CD4-positive, alpha-beta T cell (primary cell): ENCODE measurements at regions not wholly inside any gene's neighbourhood (a gene's known extent, or its start where the extent isn't known, plus 50 kb on each side); places are given as distances from the start of the nearest gene placed in this dataset.

Experiments used
- ATAC-seq: fragments of 200-7000 bp; cut with Tn5 transposase; one replicate; pipeline ENCODE4 v1.10.0; 2022; ENCODE audit warnings: mild to moderate bottlenecking; ENCODE audit not compliant: poor library complexity
- CTCF ChIA-PET: fragments of 350-600 bp; sonication (Branson Sonifier 250); formaldehyde crosslinking; loops from one replicate; lab custom pipeline; 2021; ENCODE audit warnings: antibody characterized with exemption, inconsistent platforms; lab: Charles Lee
- POLR2A ChIA-PET: fragments of 350-600 bp; sonication (Branson Sonifier 250); formaldehyde crosslinking; loops from one replicate; lab custom pipeline; 2021; ENCODE audit warnings: antibody characterized with exemption, inconsistent platforms; lab: Charles Lee
- DNase-seq, 14 experiments: peaks; one replicate each; pipeline ENCODE4 v3.0.0-alpha.2; 2013 to 2020; ENCODE audit warnings: mixed read lengths in 2 of 14
- H3K27ac ChIP-seq, 2 donors: one replicate each; pipeline versions ENCODE4 v1.5.1 to v1.7.0; 2013; ENCODE audit warnings: low read length in 2 of 2, low read depth in 1 of 2, mild to moderate bottlenecking in 1 of 2
- H3K27me3 ChIP-seq, 2 experiments: 1 replicate in 1 of 2; 2 replicates in 1 of 2; pipeline versions ENCODE4 v1.6.1 to v1.7.0; 2013; ENCODE audit warnings: low read length in 2 of 2, control low read depth in 1 of 2, mild to moderate bottlenecking in 1 of 2, moderate library complexity in 1 of 2; ENCODE audit not compliant: insufficient read depth in 2 of 2, control insufficient read depth in 1 of 2
- H3K36me3 ChIP-seq: one replicate; pipeline ENCODE4 v1.6.1; 2013; ENCODE audit warnings: low read length, control low read depth; ENCODE audit not compliant: insufficient read depth
- H3K4me1 ChIP-seq: one replicate; pipeline ENCODE4 v1.6.1; 2013; ENCODE audit warnings: low read length, control low read depth; ENCODE audit not compliant: insufficient read depth
- H3K4me3 ChIP-seq: one replicate; pipeline ENCODE4 v1.5.1; 2013; ENCODE audit warnings: mild to moderate bottlenecking, low read length, moderate library complexity
- H3K9me3 ChIP-seq, 2 experiments: 1 replicate in 1 of 2; 2 replicates in 1 of 2; pipeline versions ENCODE4 v1.6.1 to v1.7.0; 2013; ENCODE audit warnings: low read length in 2 of 2, mild to moderate bottlenecking in 2 of 2, control low read depth in 1 of 2, moderate library complexity in 1 of 2; ENCODE audit not compliant: control insufficient read depth in 1 of 2, insufficient read depth in 1 of 2
- H3K27ac Mint-ChIP-seq: one replicate; pipeline ENCODE4 v1.8.0; 2020; ENCODE audit warnings: mixed read lengths
- H3K27me3 Mint-ChIP-seq: one replicate; pipeline ENCODE4 v1.8.0; 2021; ENCODE audit warnings: mixed read lengths
- H3K36me3 Mint-ChIP-seq: one replicate; pipeline ENCODE4 v1.8.0; 2021; ENCODE audit warnings: low read depth, mixed read lengths
- H3K4me1 Mint-ChIP-seq: one replicate; pipeline ENCODE4 v1.8.0; 2021; ENCODE audit warnings: low read depth, mixed read lengths
- H3K4me3 Mint-ChIP-seq: one replicate; pipeline ENCODE4 v1.8.0; 2020; ENCODE audit warnings: mild to moderate bottlenecking, mixed read lengths
- H3K9me3 Mint-ChIP-seq: one replicate; pipeline ENCODE4 v1.8.0; 2020; ENCODE audit warnings: mixed read lengths
- intact Hi-C, 2 experiments: fragments of 100-400 bp; cut with DNase I in 1 of 2; cut with micrococcal nuclease in 1 of 2; formaldehyde crosslinking; loops; one replicate each; pipeline versions ENCODE4 v1.15.1 to v1.9.0; 2023 to 2025; cut with DNase I, micrococcal nuclease
- TF ChIP-seq, protein P1 (sequence below): fragments of 200-600 bp; IDR thresholded peaks from one replicate; pipeline ENCODE4 v1.8.0; 2022; ENCODE audit warnings: antibody characterized with exemption, mild to moderate bottlenecking

DNA sequence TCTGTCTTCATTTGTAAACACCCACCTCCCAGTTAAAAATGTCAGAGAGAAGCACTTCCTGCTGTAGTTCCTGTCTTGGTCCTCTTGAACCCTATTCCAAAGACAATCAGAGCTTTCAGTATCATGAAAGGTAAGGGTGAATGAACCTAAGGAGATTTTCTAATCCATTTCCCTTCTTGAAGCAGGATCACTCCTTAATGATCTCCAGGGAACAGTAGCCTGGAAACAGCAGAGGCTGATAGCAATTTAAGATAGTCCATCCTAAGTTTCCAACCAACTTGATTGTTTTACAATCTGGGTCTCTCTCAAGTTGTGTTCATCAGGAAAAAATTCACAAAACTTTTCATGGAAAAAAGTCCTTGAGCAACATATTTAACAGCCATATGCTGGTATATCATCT, 273.6 kb downstream of the NEBL start:
- Histone ChIP-seq H3K4me1 (no peaks in the 10 kb centered on the region), H3K27ac (no peak overlapping the region), H3K9me3 (no peaks in the 10 kb centered on the region), H3K4me3 (no peak overlapping the region), H3K36me3 (no peaks in the 10 kb centered on the region), H3K27me3 (no peaks in the 10 kb centered on the region)
- no peaks in the 10 kb centered on the region for H3K9me3 Mint-ChIP-seq
- H3K4me1 Mint-ChIP-seq, result no peaks in the 10 kb centered on the region
- ATAC-seq (no peak), DNase-seq (no peak)
- CTCF ChIA-PET, result no interaction called here
- intact Hi-C loops, result no loop called here
- TF ChIP-seq, protein P1, sequence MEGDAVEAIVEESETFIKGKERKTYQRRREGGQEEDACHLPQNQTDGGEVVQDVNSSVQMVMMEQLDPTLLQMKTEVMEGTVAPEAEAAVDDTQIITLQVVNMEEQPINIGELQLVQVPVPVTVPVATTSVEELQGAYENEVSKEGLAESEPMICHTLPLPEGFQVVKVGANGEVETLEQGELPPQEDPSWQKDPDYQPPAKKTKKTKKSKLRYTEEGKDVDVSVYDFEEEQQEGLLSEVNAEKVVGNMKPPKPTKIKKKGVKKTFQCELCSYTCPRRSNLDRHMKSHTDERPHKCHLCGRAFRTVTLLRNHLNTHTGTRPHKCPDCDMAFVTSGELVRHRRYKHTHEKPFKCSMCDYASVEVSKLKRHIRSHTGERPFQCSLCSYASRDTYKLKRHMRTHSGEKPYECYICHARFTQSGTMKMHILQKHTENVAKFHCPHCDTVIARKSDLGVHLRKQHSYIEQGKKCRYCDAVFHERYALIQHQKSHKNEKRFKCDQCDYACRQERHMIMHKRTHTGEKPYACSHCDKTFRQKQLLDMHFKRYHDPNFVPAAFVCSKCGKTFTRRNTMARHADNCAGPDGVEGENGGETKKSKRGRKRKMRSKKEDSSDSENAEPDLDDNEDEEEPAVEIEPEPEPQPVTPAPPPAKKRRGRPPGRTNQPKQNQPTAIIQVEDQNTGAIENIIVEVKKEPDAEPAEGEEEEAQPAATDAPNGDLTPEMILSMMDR, result no peak
- H3K36me3 Mint-ChIP-seq, result no peaks in the 10 kb centered on the region
- POLR2A ChIA-PET, result no interaction called here
- no peaks in the 10 kb centered on the region for H3K27me3 Mint-ChIP-seq
- H3K4me3 Mint-ChIP-seq, result no peak overlapping the region
- no peak overlapping the region for H3K27ac Mint-ChIP-seq

DNA sequence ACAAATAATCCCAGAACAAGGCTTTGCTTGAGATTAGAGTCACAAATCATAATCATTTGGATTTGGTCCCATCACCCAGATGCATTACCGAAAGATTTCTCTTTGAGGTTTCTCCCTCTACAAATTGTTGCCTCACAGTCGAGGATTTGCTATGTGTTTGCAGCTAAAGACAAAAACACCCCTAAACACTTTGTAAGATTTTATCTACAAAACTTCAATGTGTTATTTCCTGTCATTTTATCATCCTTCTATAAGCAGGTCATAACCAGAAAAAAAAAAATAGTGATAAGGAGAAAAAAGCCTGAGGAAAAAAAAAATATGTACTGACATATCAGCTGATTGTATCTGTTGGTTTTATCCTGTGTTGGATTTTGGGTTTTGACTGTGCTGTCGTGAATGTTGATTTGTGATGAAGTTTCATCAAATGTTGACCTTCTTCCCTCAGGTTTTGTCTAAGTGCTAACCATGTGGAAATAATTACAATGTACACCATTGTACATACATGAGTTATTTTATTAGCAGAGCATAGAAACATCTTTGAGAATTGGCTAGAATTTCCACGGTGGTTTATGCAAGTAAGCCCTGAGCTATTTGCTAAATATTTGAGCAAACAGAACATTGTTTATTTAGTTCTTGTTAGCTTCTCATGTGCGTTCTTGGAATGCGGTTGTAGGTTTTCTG, 274.4 kb downstream of the NEBL start:
- intact Hi-C loops, result no loop called here
- ChIA-PET CTCF (no interaction called here), POLR2A (no interaction called here)
- H3K27ac ChIP-seq, result no peak overlapping the region
- peak in 1 of 14 experiments; percentile 1 for DNase-seq
- no peaks in the 10 kb centered on the region for H3K27me3 Mint-ChIP-seq
- no peaks in the 10 kb centered on the region for H3K36me3 Mint-ChIP-seq
- no peaks in the 10 kb centered on the region for H3K4me1 ChIP-seq
- no peak overlapping the region for H3K4me3 Mint-ChIP-seq
- no peak overlapping the region for H3K27ac Mint-ChIP-seq
- no peaks in the 10 kb centered on the region for H3K36me3 ChIP-seq
- H3K4me1 Mint-ChIP-seq, result no peaks in the 10 kb centered on the region
- no peaks in the 10 kb centered on the region for H3K9me3 Mint-ChIP-seq
- no peaks in the 10 kb centered on the region for H3K9me3 ChIP-seq
- H3K4me3 ChIP-seq, result no peak overlapping the region
- TF ChIP-seq, protein P1, result no peak
- no peaks in the 10 kb centered on the region for H3K27me3 ChIP-seq
- ATAC-seq, result no peak

DNA sequence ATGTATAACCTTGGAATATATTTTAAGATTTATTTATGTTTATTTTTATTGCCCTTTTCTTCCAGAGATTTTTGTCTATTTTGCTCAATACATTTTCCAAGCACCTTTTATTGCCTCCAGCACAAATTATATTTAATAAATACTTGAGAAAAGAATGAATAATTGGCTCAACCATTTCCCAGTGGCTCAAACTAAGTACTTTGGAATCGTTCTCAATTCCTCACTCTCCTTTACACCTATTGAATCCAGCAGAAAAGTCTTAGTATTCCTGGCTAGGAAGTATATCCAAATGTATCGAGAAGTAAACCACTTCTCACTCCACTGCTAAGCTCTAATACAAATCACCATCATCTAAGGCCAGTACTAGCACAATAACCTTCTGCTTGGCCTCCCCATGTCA, 276.1 kb downstream of the NEBL start:
- H3K27ac ChIP-seq, result no peak overlapping the region
- Mint-ChIP-seq H3K27ac (no peak overlapping the region), H3K36me3 (no peaks in the 10 kb centered on the region), H3K9me3 (no peaks in the 10 kb centered on the region), H3K4me1 (peaks cover 9% of the 10 kb centered on the region), H3K4me3 (no peak overlapping the region), H3K27me3 (no peaks in the 10 kb centered on the region)
- H3K9me3 ChIP-seq, result no peaks in the 10 kb centered on the region
- DNase-seq (no peak), ATAC-seq (no peak)
- intact Hi-C loops, result no loop called here
- TF ChIP-seq, protein P1, result no peak
- H3K27me3 ChIP-seq, result no peaks in the 10 kb centered on the region
- no peaks in the 10 kb centered on the region for H3K4me1 ChIP-seq
- ChIA-PET POLR2A (no interaction called here), CTCF (no interaction called here)
- no peaks in the 10 kb centered on the region for H3K36me3 ChIP-seq
- H3K4me3 ChIP-seq, result no peak overlapping the region
